ENCODE measurements at regions not wholly inside any gene's neighbourhood (a gene's known extent, or its start where the extent isn't known, plus 50 kb on each side); places are given as distances from the start of the nearest gene placed in this dataset.

DNA sequence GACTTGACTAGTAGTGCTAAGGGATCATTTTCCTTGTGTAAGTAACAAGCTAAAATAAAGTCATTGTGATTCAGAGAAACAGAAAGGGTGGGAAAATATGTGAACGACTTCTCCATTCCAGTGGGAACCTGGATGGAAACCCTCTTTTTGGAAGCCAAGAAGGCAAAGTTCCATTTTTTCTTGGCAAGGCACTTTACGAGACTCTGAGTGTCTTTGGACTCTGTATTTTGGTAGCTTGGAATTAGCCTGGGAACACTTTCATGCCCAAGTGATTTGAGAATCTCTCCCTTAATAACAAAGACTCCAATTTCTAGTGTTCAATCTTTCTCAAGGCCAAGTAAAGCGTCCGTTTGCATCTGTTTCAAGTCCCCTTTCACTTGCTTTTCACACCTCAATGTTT is 100.5 kb upstream of the SASH1 start:
- no peaks in the 10 kb centered on the region for H3K36me3 Mint-ChIP-seq (ENCODE audit: low read depth)
- no peaks in the 10 kb centered on the region for H3K4me1 Mint-ChIP-seq (ENCODE audit: low read depth)
- H3K27ac Mint-ChIP-seq = no peak overlapping the region
- DNase-seq (no peak), ATAC-seq (ENCODE audit: poor library complexity) (no peak)
- no peak overlapping the region for H3K27ac ChIP-seq (ENCODE audit: low read depth in 1 of 2, low read length in 2 of 2)
- intact Hi-C loops (cut with DNase I, micrococcal nuclease) = no loop called here
- no peaks in the 10 kb centered on the region for H3K9me3 ChIP-seq (ENCODE audit: control insufficient read depth in 1 of 2, insufficient read depth in 1 of 2, low read length in 2 of 2)
- no peaks in the 10 kb centered on the region for H3K9me3 Mint-ChIP-seq
- no peaks in the 10 kb centered on the region for H3K36me3 ChIP-seq (ENCODE audit: insufficient read depth, low read length)
- H3K27me3 Mint-ChIP-seq = peaks cover 65% of the 10 kb centered on the region
- H3K27me3 ChIP-seq (ENCODE audit: control insufficient read depth in 1 of 2, insufficient read depth in 2 of 2, low read length in 2 of 2) = peaks cover 0 to 4% of the 10 kb centered on the region in 2 experiments
- H3K4me3 Mint-ChIP-seq = no peak overlapping the region
- ChIA-PET CTCF (no interaction called here), POLR2A (no interaction called here)
- H3K4me1 ChIP-seq (ENCODE audit: insufficient read depth, low read length) = no peaks in the 10 kb centered on the region
- TF ChIP-seq, protein P1, sequence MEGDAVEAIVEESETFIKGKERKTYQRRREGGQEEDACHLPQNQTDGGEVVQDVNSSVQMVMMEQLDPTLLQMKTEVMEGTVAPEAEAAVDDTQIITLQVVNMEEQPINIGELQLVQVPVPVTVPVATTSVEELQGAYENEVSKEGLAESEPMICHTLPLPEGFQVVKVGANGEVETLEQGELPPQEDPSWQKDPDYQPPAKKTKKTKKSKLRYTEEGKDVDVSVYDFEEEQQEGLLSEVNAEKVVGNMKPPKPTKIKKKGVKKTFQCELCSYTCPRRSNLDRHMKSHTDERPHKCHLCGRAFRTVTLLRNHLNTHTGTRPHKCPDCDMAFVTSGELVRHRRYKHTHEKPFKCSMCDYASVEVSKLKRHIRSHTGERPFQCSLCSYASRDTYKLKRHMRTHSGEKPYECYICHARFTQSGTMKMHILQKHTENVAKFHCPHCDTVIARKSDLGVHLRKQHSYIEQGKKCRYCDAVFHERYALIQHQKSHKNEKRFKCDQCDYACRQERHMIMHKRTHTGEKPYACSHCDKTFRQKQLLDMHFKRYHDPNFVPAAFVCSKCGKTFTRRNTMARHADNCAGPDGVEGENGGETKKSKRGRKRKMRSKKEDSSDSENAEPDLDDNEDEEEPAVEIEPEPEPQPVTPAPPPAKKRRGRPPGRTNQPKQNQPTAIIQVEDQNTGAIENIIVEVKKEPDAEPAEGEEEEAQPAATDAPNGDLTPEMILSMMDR (IDR thresholded peaks at IDR 0.05) = no peak
- H3K4me3 ChIP-seq (ENCODE audit: low read length) = no peak overlapping the region

DNA sequence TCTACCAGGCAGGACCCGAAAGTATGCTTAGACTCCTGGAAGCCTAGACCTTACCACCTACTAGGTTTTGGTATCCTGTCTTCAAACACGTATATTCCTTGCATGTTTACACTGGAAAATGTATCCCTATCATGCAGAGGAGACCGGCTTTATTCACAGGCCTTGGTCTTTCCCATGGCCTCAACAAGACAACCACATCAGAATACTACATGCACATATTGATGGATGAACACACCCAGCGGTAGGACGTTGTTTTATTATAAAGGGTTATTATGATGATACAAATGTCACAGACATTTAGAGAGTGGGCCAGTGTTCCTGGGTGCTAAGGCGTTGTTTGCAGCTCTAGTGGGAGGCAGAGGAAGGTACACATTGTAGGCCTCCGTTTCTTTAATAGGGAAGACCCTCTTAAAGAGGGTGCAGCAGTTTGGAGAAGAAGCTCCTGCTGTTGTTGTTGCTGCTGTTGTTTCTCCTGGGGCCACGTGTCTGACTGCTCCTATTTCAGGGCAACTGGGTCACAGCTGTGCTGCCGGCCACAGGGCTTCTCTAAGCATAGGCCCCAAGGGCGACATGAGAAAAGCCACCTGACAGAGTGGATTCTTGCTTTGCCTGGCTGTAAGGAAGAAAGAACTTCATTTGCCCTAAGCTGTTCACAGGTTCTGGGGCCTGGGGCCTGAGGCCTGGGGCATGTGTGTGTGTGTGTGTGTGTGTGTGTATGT is 98.3 kb upstream of the SASH1 start:
- no peak overlapping the region for H3K27ac Mint-ChIP-seq
- intact Hi-C loops (cut with DNase I, micrococcal nuclease) = no loop called here

DNA sequence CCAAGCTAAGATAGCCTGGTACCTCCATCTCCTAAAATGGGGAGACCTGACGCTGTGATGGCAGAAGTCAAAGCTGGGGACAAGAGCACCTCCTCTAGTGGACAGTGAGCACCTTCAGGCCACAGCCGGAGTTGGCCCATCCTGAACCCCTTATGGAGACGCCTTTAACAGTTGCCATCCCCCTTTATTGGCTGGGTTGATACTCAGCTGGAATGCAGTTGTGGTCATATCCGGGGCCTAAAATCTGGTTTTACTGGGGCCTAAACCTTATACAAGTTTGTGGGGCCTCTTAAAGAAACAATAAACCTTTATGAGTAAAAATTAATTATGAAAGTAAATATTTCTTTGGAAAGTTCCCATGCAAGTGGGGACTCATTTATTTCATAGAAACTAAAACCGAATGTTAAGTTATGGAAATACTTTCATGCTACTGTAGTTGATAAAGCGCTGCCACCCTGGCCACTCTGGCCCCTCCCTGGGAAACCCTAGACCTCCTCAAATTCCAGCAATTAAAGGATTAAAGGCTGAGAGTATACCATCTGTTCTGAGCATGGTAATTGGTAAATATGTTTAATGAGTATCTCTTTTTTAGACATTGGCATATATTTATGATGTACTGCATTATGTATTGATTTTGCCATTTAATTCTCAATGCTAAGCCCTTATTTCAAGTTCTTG is 95.1 kb upstream of the SASH1 start:
- TF ChIP-seq, protein P1 (IDR thresholded peaks at IDR 0.05) = no peak
- Histone ChIP-seq H3K27ac (ENCODE audit: low read depth in 1 of 2, low read length in 2 of 2) (no peak overlapping the region), H3K4me1 (ENCODE audit: insufficient read depth, low read length) (no peaks in the 10 kb centered on the region), H3K27me3 (ENCODE audit: control insufficient read depth in 1 of 2, insufficient read depth in 2 of 2, low read length in 2 of 2) (no peaks in the 10 kb centered on the region), H3K36me3 (ENCODE audit: insufficient read depth, low read length) (no peaks in the 10 kb centered on the region), H3K4me3 (ENCODE audit: low read length) (no peak overlapping the region), H3K9me3 (ENCODE audit: control insufficient read depth in 1 of 2, insufficient read depth in 1 of 2, low read length in 2 of 2) (no peaks in the 10 kb centered on the region)
- no peak overlapping the region for H3K4me3 Mint-ChIP-seq
- intact Hi-C loops (cut with DNase I, micrococcal nuclease) = no loop called here
- H3K27me3 Mint-ChIP-seq = peaks cover 48% of the 10 kb centered on the region
- ChIA-PET POLR2A (no interaction called here), CTCF (no interaction called here)
- ATAC-seq (ENCODE audit: poor library complexity) (no peak), DNase-seq (no peak)
- no peak overlapping the region for H3K27ac Mint-ChIP-seq
- no peaks in the 10 kb centered on the region for H3K36me3 Mint-ChIP-seq (ENCODE audit: low read depth)
- no peaks in the 10 kb centered on the region for H3K4me1 Mint-ChIP-seq (ENCODE audit: low read depth)
- no peaks in the 10 kb centered on the region for H3K9me3 Mint-ChIP-seq

More for the DNA sequence above, 98.3 kb upstream of the SASH1 start:
- Histone ChIP-seq H3K27me3 (ENCODE audit: control insufficient read depth in 1 of 2, insufficient read depth in 2 of 2, low read length in 2 of 2) (no peaks in the 10 kb centered on the region), H3K4me3 (ENCODE audit: low read length) (no peak overlapping the region), H3K27ac (ENCODE audit: low read depth in 1 of 2, low read length in 2 of 2) (no peak overlapping the region), H3K9me3 (ENCODE audit: control insufficient read depth in 1 of 2, insufficient read depth in 1 of 2, low read length in 2 of 2) (no peaks in the 10 kb centered on the region), H3K4me1 (ENCODE audit: insufficient read depth, low read length) (no peaks in the 10 kb centered on the region), H3K36me3 (ENCODE audit: insufficient read depth, low read length) (no peaks in the 10 kb centered on the region)
- Mint-ChIP-seq H3K4me3 (no peak overlapping the region), H3K4me1 (ENCODE audit: low read depth) (no peaks in the 10 kb centered on the region), H3K27me3 (peaks cover 64% of the 10 kb centered on the region), H3K36me3 (ENCODE audit: low read depth) (no peaks in the 10 kb centered on the region), H3K9me3 (no peaks in the 10 kb centered on the region)
- TF ChIP-seq, protein P1 (IDR thresholded peaks at IDR 0.05) = no peak
- ATAC-seq (ENCODE audit: poor library complexity) (no peak), DNase-seq (no peak)
- ChIA-PET POLR2A (no interaction called here), CTCF (interaction anchor here (0.6 kb wide), 1 partner anchor 10 kb away, joined by 3 read pairs; no protein-coding TSS in a partner anchor)

Data from CD4-positive, alpha-beta T cell (primary cell).